Renal cortex interstitium (tissue), 11 donors: ENCODE measurements at regions not wholly inside any gene's neighbourhood (a gene's known extent, or its start where the extent isn't known, plus 50 kb on each side); places are given as distances from the start of the nearest gene placed in this dataset.
A peak's percentile ranks its signal among the peaks of the same experiment; 100 is the strongest.
"Not testable (repeated sequence)": the region's sequence is repeated elsewhere in the genome, so short reads cannot be mapped to it uniquely, and the experiment has no call there.

Source experiments
- DNase-seq, 11 donors: peaks; one replicate each; pipeline ENCODE4 v3.0.0-alpha.2; 2013; ENCODE audit warnings: low read depth in 9 of 11, low spot score in 4 of 11; ENCODE audit errors: extremely low read depth in 1 of 11

- DNase-seq: not testable (repeated sequence)
These were observed 177.7 kb downstream of the PCDH18 start for GRCh38 chr4:137354562-137354961.

DNA sequence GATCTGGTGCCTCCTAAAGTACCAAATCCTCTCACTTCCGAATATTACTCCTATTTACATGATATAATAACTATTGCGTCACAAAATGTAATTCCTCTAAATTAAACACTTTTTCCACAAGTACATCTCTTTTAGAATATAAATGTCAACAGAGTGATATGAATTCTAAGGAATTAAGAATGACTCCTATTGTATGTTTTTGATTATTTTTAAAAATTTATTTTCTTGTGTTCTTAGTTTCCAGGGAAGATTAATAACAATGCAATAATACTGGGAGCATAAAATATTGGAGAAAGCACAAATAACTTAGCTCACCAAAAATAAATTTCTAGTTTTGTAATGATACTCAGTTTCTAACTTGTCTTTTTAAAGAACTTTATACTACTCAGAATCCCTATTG lies 184.9 kb downstream of the PCDH18 start:
- no peak for DNase-seq

DNA sequence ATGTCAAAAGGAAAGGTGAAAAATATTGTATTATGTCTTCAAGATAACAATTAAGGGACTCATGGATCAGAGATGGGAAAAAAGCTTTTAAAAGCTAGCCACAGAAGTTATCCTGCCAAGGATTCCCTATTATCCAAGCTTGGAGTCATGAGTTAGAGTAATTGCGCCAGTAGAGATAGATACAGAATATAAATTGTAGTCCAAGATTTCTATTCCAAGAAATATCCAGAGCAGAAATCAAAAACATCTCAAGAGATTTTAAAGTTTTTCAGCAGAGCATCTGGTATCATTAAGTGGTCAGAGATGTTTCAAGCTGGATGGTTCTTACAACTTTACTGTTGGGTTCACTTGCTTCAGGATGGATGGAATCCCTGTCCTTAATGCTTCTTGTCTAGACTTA lies 186.7 kb downstream of the PCDH18 start:
- DNase-seq: no peak

GRCh38 chr4:137343221-137343620 lies 189.1 kb downstream of the PCDH18 start:
- no peak for DNase-seq

DNA sequence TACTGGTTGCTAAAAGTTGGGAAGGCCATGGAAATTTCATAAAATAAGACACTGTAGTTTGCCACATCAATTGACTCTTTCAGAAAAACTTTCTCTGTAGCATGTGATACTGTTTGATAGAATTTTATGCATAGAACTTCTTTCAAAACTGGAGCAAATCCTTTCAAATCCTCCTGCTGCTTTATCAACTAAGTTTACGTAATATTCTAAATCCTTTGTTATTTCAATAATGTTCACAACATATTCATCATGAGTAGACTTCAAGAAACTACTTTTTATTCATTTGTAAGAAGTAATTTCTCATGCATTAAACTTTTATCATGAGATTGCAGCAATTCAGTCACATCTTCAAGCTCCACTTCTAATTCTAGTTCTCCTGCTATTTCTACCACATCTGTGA lies 199.3 kb downstream of the PCDH18 start:
- no peak for DNase-seq

DNA sequence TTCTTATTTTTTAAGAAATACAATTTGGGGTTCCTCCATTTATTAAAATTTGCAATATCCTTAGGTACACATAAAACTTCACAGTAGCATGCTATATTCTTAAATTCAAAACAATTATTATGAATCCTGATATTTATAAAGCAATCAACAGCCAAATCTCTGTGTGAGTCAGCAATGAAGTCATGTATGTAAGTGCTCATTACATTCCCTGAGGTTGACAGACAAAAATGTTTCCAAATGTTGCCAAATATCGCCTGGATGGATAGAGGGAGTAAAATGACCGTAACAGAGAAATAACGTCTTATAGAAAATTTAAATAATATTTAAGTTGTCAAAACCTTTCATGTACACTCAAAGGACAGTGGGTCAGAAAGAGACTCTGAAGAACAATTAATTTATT lies 220.0 kb downstream of the PCDH18 start:
- DNase-seq: no peak

GRCh38 chr4:137310593-137311490 lies 221.5 kb downstream of the PCDH18 start:
- no peak for DNase-seq

DNA sequence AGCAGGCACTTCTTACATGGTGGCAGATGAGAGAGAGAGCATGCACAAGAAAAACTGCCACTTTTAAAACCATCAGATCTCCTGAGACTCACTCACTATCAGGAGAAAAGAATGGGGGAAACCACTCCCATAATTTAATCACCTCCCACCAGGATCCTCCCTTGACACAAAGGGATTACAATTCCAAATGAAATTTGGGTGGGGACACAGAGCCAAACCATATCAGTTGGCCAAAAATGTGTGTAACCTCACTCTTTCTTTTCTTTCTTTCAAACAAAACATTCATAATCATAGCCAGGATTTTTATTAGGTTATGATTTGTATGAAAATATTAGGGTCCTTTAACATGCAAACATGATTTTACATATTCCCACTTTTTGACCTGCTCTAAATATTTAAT lies 222.1 kb downstream of the PCDH18 start:
- no peak for DNase-seq

- DNase-seq: no peak
These were observed 222.9 kb downstream of the PCDH18 start for GRCh38 chr4:137309424-137309823.

- peak in 2 of 11 donors; percentile 9 to 13 for DNase-seq
These were observed 224.5 kb downstream of the PCDH18 start for GRCh38 chr4:137307806-137308205.

DNA sequence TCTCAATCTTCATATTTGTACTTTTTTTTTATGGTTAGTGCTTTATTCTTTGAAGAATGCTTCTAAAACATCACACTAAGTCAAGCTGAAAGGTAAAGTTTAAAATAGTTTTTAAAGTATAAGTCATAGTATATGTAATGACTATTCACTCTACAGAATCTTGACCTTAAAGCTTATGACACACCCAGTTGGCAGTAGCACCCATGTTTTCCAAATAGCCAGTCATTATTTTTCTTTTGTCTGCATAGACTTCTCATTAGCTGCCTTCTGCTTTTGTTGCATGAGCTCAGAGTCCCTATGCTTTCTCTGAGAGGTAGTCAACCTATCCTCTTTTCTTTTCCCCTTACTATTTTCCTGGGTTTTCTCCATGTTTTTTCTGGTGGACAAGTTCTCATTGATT lies 231.5 kb downstream of the PCDH18 start:
- no peak for DNase-seq

GRCh38 chr4:137299281-137299680 lies 233.0 kb downstream of the PCDH18 start:
- DNase-seq: no peak

DNA sequence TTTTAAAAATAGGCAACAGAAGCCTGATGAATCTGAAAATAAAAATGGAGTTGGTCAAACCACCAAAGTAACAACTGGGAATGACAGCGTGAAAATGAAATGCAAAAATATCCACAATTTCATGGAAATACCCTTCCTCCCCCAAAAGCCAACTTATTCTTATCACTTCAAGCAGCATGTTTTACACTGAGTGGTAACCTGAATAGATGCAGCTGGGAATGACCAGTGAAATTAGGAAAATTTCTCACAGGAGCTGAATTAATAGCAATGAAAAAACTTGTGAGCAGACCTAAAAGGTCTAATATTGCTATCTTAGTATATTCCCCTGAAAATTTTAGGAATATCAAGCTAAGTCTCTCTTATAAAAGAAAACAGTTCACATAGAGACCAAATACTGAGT lies 239.0 kb downstream of the PCDH18 start:
- DNase-seq: no peak

- no peak for DNase-seq
These were observed 248.6 kb downstream of the PCDH18 start for GRCh38 chr4:137283737-137284136.

- no peak for DNase-seq
These were observed 253.9 kb downstream of the PCDH18 start for GRCh38 chr4:137278431-137278830.

DNA sequence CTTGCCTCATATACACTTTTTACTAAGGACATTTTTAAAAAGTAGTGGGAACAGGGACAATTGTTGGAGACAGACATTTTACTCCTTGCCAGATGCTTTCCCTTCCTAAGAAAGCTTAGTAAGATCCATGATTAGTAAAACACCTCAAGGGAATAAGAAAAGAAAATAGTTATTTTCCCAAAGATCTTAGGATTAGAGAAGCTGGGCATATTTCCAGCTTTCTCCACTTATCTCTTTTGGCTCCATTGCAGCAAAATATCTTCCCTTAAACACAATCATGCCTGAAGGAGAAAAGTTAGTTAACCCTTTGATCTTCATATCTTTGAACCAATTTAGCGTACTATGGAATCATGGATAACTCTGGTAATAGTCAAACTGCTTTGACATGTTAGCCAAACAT lies 257.9 kb downstream of the PCDH18 start:
- peak in 1 of 11 donors; percentile 2 for DNase-seq

DNA sequence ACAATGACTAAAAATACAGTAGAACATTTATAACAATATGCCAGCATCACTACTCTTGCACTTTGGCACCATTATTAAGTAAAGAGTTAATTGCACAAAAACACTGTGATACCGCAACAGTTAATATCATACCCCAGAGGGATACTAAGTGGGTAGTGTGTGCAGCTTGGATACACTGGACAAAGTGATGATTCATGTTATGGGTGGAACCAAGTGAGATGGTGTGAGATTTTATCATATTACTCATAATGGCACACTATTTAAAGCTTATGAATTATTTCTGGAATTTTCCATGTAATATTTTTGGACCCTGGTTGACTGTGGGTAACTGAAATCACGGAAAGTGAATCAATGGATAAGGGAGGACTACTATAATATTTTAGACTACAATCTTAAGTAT lies 265.3 kb downstream of the PCDH18 start:
- DNase-seq: no peak

DNA sequence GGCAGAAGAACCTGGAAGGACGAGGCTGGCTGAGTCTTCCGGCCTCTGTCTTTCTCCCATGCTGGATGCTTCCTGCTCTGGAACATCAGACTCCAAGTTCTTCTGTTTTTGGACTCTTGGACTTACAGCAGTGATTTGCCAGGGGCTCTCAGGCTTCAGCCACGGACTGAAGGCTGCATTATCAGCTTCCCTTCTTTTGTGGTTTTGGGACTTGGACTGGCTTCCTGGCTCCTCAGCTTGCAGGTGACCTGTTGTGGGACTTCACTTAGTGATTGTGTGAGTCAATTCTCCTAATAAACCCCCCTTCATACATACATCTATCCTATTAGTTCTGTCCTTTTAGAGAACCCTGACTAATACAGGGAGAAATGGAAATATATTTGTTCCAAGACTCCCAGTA lies 265.8 kb downstream of the PCDH18 start:
- no peak for DNase-seq

DNA sequence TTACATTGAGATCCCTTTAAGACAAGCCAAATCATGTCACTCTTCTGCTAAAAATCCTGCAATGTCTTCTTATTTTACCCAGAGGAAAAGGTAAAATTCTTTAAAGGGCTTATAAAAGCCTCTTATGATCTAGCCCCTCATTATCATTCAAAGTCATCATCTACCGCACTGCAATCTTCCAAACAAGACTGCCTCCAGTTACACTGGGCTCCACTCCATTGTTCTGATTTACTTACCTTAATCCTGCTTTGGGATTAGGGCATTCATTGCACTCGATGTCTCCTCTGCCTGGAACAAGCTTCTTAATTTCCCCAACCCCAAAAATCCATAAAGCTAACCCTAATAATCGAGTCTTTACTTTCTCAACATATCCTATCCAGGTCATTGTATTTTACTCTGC lies 269.1 kb downstream of the PCDH18 start:
- DNase-seq: no peak

DNA sequence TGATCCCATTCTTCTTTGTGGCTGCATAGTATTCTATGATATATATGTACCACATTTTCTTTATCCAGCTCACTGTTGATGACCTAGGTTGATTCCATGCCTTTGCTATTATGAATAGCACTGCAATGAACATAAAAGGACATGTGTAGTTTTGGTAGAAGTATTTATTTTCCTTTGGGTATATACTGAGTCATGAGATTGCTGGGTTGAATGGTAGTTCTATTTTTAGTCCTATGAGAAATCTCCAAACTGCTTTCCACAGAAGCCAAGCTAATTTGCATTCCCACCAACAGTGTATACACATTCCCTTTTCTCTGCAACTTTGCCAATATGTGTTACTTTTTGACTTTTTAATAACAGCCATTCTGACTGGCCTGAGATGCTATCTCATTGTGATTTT lies 278.3 kb downstream of the PCDH18 start:
- DNase-seq: no peak

GRCh38 chr4:137249112-137249511 lies 283.2 kb downstream of the PCDH18 start:
- no peak for DNase-seq
